ENCODE measurements at regions not wholly inside any gene's neighbourhood (a gene's known extent, or its start where the extent isn't known, plus 50 kb on each side); places are given as distances from the start of the nearest gene placed in this dataset.

DNA sequence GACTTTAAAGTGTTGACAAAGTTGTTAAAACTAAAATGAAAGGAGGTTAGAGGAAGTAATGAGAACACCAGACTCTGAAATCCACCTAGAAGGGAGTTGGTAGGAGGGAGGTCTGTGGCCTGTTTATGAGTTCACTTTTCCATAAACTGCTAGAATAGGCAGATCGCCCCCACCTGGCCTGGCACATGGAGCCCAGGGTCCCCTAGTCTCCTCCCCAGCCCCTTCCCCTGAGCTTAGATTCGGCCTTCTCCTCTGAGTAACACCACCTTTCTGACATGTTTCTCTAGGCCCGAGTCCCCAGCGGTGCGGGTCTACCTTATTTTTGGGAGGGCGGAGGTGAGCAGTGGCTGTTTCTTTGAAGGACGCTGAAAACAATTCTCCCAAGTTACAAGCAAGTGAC is 54.5 kb upstream of the FAT1 start:
- TF ChIP-seq, protein P1, sequence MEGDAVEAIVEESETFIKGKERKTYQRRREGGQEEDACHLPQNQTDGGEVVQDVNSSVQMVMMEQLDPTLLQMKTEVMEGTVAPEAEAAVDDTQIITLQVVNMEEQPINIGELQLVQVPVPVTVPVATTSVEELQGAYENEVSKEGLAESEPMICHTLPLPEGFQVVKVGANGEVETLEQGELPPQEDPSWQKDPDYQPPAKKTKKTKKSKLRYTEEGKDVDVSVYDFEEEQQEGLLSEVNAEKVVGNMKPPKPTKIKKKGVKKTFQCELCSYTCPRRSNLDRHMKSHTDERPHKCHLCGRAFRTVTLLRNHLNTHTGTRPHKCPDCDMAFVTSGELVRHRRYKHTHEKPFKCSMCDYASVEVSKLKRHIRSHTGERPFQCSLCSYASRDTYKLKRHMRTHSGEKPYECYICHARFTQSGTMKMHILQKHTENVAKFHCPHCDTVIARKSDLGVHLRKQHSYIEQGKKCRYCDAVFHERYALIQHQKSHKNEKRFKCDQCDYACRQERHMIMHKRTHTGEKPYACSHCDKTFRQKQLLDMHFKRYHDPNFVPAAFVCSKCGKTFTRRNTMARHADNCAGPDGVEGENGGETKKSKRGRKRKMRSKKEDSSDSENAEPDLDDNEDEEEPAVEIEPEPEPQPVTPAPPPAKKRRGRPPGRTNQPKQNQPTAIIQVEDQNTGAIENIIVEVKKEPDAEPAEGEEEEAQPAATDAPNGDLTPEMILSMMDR (IDR thresholded peaks at IDR 0.05) = no peak
- no peak for TF ChIP-seq POLR2A (IDR thresholded peaks at IDR 0.05)
